ENCODE measurements at regions not wholly inside any gene's neighbourhood (a gene's known extent, or its start where the extent isn't known, plus 50 kb on each side); places are given as distances from the start of the nearest gene placed in this dataset.

DNA sequence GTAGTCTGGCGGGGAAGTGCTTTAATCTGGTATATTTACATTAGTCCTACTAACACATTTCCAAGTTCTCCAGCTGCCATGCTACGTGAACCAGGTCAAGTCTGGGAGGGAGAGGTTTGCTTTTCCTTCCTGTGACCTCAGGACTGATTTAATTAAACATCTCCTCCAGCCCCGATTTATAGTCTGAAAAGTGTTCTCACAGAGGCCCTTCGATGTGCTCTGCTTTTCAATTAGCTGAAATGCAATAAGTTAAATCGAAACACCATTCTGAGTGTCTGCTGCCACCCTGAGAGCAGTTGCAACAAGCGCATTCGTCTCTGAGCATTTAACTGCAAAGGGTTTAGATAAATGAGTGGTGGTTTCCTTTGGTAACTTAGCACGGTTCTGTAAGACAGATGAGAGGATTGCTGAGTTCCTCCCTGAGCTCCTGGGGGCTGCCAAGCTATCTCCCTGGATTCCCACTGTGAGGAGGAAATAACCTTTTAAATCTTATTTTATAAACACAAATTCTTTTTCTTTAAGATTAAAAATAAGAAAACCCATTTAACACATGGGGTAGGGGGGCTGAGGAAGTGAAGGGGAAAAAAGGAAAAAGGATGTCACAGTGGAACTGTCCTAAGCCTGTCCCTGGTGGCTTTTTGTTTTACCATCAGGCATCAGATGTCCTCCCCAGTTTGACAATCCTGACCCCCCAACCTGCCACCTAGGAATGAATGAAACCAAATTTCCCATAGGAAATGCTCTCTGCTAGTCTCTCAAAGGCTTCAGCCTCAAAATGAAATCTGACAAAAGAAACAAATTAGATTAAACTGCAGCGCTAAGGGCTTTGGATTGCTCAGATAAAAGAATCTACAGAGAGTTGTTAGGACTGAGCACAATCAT is 56.5 kb upstream of the CREB1 start:
- in situ Hi-C loops (cut with MboI; ENCODE audit: low sequenced_read_pairs, unreplicated experiment), result loop anchor here (5.0 to 10.0 kb wide), 3 partner anchors 488 to 778 kb away; no protein-coding TSS in a partner anchor
- peak; percentile 66 for TF ChIP-seq CTCF (IDR thresholded peaks at IDR 0.05; ENCODE audit: borderline replicate concordance, control extremely low read depth, extremely low read depth, insufficient read depth, missing control alignments)
- peak; percentile 33 for DNase-seq (ENCODE audit: low spot score)

DNA sequence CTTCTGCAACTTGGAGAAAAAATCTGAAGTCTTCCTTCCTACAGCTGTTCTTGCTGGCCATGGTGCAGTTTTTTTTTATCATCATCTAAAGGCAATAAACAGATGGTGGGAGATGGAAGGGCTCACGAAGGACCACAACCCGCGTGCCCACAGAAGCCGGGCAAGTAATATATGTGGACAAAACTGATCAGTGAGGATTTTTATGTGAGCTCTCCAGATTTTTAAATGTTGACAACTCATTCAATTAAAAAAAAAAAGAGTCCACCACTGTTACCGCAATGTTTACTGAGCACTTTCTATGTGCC is 55.9 kb upstream of the CREB1 start:
- in situ Hi-C loops (cut with MboI; ENCODE audit: low sequenced_read_pairs, unreplicated experiment), result loop anchor here (5.0 to 10.0 kb wide), 3 partner anchors 489 to 779 kb away; no protein-coding TSS in a partner anchor
- no peak for TF ChIP-seq CTCF (IDR thresholded peaks at IDR 0.05; ENCODE audit: borderline replicate concordance, control extremely low read depth, extremely low read depth, insufficient read depth, missing control alignments)
- no peak for DNase-seq (ENCODE audit: low spot score)

- DNase-seq (ENCODE audit: low spot score), result peak; percentile 36
- TF ChIP-seq CTCF (IDR thresholded peaks at IDR 0.05; ENCODE audit: borderline replicate concordance, control extremely low read depth, extremely low read depth, insufficient read depth, missing control alignments), result peak; percentile 59
- in situ Hi-C loops (cut with MboI; ENCODE audit: low sequenced_read_pairs, unreplicated experiment), result loop anchor here (5.0 to 10.0 kb wide), 3 partner anchors 490 to 780 kb away; no protein-coding TSS in a partner anchor
Observed at GRCh38 chr2:207474863-207475485, 54.8 kb upstream of the CREB1 start.

GRCh38 chr2:207475546-207475945 is 54.2 kb upstream of the CREB1 start:
- DNase-seq (ENCODE audit: low spot score), result no peak
- in situ Hi-C loops (cut with MboI; ENCODE audit: low sequenced_read_pairs, unreplicated experiment), result loop anchor here (10.0 kb wide), 2 partner anchors 491 to 781 kb away; no protein-coding TSS in a partner anchor
- no peak for TF ChIP-seq CTCF (IDR thresholded peaks at IDR 0.05; ENCODE audit: borderline replicate concordance, control extremely low read depth, extremely low read depth, insufficient read depth, missing control alignments)

DNA sequence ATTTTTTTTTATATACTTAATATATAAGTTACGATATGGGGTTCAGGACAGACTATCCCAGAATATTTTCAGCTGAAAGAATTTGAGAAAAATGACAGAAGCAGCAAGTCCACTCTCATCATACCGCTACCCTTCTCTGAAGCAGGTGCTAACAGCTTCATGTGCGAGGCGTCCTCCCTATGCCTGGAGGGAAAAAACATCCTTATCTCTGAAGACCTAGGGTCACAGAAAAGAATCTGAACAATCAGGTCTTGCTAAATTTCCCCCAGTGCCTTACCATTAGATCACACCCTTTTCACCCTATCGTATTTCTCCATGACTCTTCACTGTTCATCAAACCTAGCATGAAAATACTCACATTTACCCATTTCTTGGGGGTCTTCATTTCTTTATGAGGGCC is 51.9 kb upstream of the CREB1 start:
- in situ Hi-C loops (cut with MboI; ENCODE audit: low sequenced_read_pairs, unreplicated experiment), result loop anchor here (10.0 kb wide), 2 partner anchors 493 to 783 kb away; no protein-coding TSS in a partner anchor
- no peak for TF ChIP-seq CTCF (IDR thresholded peaks at IDR 0.05; ENCODE audit: borderline replicate concordance, control extremely low read depth, extremely low read depth, insufficient read depth, missing control alignments)
- no peak for DNase-seq (ENCODE audit: low spot score)

GRCh38 chr2:207478572-207478971 is 51.2 kb upstream of the CREB1 start:
- TF ChIP-seq CTCF (IDR thresholded peaks at IDR 0.05; ENCODE audit: borderline replicate concordance, control extremely low read depth, extremely low read depth, insufficient read depth, missing control alignments), result no peak
- no peak for DNase-seq (ENCODE audit: low spot score)
- in situ Hi-C loops (cut with MboI; ENCODE audit: low sequenced_read_pairs, unreplicated experiment), result loop anchor here (10.0 kb wide), 2 partner anchors 494 to 784 kb away; no protein-coding TSS in a partner anchor
